ENCODE measurements at regions not wholly inside any gene's neighbourhood (a gene's known extent, or its start where the extent isn't known, plus 50 kb on each side); places are given as distances from the start of the nearest gene placed in this dataset.

DNA sequence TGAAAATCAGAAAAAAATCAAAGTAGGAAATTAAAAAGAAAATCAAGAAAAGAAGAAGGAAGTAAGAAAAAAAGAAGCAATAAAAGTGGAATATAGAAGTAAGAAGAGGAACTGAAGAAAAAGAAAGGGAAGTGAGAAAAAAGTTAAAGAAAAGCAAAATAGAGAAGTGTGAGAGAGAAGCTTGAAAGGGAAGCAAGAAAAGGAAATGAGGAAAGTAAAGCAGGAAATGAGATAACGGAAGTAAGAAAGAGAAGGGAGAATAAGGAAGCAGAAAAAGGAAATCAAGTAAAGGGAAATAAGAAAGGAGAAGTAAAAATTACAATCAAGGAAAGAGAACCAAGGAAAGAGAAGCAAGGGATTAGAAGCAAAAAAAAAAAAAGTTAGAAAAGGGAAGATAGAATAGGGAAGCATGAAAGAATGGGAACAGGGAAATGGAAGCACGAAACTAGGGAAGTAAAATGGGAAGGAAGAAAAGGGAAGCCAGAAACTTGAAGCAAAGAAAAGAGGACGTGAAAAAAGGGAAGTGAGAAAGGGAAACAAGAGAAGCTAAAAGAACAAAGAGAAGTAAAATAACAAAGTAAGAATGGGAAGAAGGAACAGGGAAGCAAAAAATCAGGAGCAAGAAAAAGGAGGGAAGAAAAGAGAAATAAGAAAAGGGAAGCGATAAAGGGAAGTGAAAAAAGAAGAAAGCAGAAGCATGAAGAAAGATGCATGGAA is 243.3 kb upstream of the NCKAP5 start:
- no peak for DNase-seq (ENCODE audit: low read depth)
- no peak for TF ChIP-seq CTCF (IDR thresholded peaks at IDR 0.05; ENCODE audit: insufficient read depth, low read length, poor library complexity, severe bottlenecking)
- Histone ChIP-seq H3K4me3 (ENCODE audit: low read depth, low read length) (no peak overlapping the region), H3K27me3 (ENCODE audit: control insufficient read depth, insufficient read depth, low read length) (no peaks in the 10 kb centered on the region), H3K36me3 (ENCODE audit: control insufficient read depth, insufficient read depth, low read length) (no peaks in the 10 kb centered on the region)

- DNase-seq (ENCODE audit: low read depth), result peak; percentile 73
- TF ChIP-seq CTCF (IDR thresholded peaks at IDR 0.05; ENCODE audit: insufficient read depth, low read length, poor library complexity, severe bottlenecking), result no peak
- Histone ChIP-seq H3K4me3 (ENCODE audit: low read depth, low read length) (no peak overlapping the region), H3K27me3 (ENCODE audit: control insufficient read depth, insufficient read depth, low read length) (no peaks in the 10 kb centered on the region), H3K36me3 (ENCODE audit: control insufficient read depth, insufficient read depth, low read length) (no peaks in the 10 kb centered on the region)
Measured at GRCh38 chr2:133812826-133813617, 244.8 kb upstream of the NCKAP5 start.

DNA sequence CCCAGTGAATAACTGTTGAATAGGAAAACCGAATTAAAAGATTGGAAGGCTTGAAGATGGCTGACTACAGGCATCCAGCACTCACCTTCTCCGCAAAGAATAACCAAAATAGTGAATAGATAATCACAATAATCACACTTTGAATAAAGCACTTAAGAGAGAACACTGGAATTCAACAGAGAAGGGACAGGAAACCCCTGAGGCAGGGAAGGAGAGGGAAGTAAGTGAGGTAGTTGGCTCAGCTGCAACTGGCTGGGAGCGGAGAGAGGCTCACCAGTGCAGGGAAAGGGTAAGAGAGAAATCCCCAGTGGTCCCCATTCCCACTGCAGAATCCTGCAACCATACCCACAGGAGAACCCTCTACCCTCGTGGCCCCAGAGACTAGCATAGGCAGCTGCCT is 246.6 kb upstream of the NCKAP5 start:
- Histone ChIP-seq H3K27me3 (ENCODE audit: control insufficient read depth, insufficient read depth, low read length) (no peaks in the 10 kb centered on the region), H3K36me3 (ENCODE audit: control insufficient read depth, insufficient read depth, low read length) (no peaks in the 10 kb centered on the region), H3K4me3 (ENCODE audit: low read depth, low read length) (no peak overlapping the region)
- DNase-seq (ENCODE audit: low read depth), result no peak
- TF ChIP-seq CTCF (IDR thresholded peaks at IDR 0.05; ENCODE audit: insufficient read depth, low read length, poor library complexity, severe bottlenecking), result no peak

DNA sequence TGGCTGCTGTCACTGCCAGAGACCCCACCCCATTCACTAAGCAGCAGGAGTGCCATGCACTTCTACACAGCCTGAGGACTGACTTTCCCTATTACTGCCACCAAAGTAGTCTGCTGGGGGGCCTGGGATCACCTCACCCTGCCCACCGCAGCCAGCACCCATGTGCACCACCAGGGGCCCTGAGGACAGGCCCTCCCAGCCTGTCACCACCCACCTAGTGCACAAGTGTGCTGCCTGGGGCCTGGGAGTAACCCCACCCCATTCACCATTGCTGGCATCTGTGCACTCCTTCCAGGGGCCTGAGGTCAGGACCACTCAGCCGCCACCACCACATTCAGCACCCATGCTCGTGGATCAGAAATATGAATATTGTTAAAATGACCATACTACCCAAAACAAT is 247.8 kb upstream of the NCKAP5 start:
- no peak for DNase-seq (ENCODE audit: low read depth)
- Histone ChIP-seq H3K36me3 (ENCODE audit: control insufficient read depth, insufficient read depth, low read length) (no peaks in the 10 kb centered on the region), H3K4me3 (ENCODE audit: low read depth, low read length) (no peak overlapping the region), H3K27me3 (ENCODE audit: control insufficient read depth, insufficient read depth, low read length) (no peaks in the 10 kb centered on the region)
- no peak for TF ChIP-seq CTCF (IDR thresholded peaks at IDR 0.05; ENCODE audit: insufficient read depth, low read length, poor library complexity, severe bottlenecking)

- TF ChIP-seq CTCF (IDR thresholded peaks at IDR 0.05; ENCODE audit: insufficient read depth, low read length, poor library complexity, severe bottlenecking), result no peak
- Histone ChIP-seq H3K36me3 (ENCODE audit: control insufficient read depth, insufficient read depth, low read length) (no peaks in the 10 kb centered on the region), H3K27me3 (ENCODE audit: control insufficient read depth, insufficient read depth, low read length) (no peaks in the 10 kb centered on the region), H3K4me3 (ENCODE audit: low read depth, low read length) (no peak overlapping the region)
- peak; percentile 98 for DNase-seq (ENCODE audit: low read depth)
Measured at GRCh38 chr2:133817680-133818566, 249.7 kb upstream of the NCKAP5 start.

Data from kidney epithelial cell (primary cell).